Inflammatory macrophage (primary cell): ENCODE measurements at regions not wholly inside any gene's neighbourhood (a gene's known extent, or its start where the extent isn't known, plus 50 kb on each side); places are given as distances from the start of the nearest gene placed in this dataset.

ENCODE experiments used
- DNase-seq, 2 donors: peaks; one replicate each; pipeline ENCODE4 v3.0.0-alpha.2; 2020 to 2022

DNA sequence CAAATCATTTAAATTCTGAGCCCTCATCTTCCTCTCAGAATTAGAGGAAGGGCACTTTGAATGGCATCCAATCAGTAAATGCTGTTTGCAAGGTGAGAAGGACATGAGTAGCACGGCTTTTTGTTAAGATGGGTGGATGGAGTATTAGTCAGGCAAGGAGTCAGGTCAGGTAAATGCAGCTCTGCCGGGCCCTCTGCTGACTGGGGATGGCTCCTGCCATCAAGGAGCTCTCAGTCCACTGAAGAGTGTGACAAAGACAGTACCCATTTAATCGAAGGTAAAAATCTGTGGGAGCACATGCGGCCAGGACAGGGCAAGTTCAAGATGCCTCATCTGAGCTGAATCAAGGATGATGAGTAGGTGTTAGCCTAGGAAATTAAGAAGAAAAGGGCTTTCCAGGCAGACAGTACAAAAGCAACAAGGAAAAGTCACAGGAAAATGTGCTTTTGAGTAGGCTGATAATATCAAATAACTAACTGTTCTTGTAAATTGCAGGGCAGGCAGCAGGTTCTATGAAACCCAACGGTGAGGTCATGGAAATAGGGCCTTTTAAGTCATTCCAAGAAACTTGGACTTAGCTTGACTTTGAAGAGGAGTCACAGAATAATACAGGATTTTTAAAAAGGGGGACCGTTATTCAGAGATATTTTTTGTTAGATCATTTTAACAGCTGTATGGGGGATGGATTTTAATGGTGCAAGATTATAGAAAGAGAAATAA, 670.5 kb upstream of the ARGLU1 start:
- no peak for DNase-seq

DNA sequence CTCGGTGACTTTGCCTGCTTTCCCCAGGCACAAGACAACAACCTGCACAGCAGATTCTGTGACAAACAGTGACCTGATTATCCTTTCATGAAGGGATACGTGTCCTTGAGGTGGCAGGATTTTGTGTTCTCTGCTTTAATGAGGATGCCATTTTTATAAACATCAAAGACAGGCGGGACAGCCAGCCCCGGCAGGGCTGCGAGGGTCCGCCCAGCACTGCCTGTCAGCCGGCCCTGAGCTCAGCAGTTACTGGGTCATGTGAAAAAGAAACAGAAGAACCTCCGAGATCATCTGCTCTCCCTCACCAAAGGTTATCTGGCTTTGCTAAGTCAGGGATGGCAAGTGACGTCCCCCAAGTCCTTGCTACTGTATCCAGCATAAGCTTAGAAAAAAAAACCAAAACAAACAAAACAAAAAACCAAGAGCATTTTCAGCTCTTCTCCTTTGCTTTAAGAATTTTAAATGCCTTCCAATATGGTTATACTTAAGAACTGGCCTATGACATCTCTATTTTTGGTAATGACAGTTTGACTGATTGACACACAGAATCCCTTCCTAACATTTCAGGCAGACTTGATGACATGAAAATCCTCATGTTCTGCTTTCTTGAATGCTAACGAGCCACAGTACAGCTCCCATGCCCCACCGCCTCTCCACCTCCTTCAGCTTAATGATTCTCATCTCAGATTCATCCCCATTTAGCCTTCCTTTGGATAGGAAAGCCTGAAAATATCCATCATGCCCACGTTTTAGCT, 666.6 kb upstream of the ARGLU1 start:
- DNase-seq = no peak

DNA sequence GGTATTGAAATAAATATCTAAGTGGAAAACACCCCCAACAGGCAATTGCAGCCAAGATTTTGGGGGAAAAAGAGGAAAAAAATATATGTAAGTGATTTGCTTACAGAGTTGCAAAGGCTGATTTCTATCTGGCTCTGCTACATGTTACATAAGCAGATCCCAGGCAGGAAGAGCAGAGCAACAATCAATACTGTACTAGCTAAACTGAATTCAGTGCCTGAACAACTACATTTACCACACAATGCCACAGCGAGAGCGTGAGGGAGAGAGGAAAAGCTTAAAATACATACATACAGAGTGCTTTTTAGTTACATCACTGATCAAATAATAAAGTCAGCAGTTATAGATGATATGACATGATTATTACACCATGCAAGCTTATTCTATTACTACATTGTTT, 665.6 kb upstream of the ARGLU1 start:
- no peak for DNase-seq

DNA sequence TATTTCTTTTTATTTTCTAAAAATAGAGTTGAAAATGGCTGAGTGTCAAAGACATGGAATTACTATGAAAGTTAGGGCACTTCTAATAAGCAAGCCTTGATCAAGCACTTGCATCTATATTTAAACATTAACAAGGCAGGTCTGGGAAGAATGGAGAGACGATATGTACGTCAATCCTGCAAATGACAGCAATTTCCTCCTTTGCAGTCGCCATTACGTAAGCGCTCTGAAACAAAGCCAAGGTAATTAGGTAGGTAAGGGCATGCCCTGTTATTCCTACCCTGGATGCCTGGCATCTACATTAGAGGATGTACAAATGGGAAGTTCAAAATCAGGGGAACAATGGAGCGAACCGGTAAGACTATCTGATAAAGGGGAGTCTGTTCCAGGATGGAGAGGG, 664.0 kb upstream of the ARGLU1 start:
- DNase-seq = no peak

DNA sequence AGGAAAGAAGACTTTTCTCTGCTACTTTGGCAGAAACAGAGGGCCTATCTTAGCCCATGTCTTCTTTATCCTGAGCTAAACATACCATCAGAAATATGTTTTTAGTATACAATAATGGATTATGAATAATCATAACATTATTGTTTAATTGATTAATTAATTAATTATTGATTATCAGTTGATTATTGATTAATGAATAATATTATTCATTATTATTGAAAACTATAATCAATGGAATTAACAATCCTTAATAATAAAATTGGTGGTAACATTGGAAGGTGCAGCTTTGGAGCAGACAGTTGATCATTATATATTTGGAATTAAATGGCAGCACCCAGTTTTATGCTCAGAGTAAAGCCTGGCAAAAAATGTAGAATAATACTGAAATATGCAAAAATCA, 655.9 kb upstream of the ARGLU1 start:
- DNase-seq = no peak

DNA sequence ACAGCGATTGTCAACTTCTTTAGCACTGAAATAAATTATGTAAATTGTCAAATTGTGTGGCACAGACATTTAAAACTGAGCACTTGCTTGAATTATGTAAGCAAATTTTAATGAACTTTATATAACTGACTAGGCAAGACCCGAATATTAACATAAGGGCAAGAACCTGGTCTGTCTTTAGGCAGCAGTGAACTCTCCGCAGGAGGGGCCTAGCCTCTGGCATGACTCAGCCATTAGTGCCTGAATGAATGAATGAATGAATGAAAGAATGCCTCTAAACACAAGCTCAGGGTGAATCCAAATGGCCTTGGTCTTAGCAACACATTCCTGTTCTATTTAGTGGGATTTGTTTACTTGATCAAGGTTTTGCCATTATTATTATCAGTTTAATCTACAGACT, 654.7 kb upstream of the ARGLU1 start:
- no peak for DNase-seq

DNA sequence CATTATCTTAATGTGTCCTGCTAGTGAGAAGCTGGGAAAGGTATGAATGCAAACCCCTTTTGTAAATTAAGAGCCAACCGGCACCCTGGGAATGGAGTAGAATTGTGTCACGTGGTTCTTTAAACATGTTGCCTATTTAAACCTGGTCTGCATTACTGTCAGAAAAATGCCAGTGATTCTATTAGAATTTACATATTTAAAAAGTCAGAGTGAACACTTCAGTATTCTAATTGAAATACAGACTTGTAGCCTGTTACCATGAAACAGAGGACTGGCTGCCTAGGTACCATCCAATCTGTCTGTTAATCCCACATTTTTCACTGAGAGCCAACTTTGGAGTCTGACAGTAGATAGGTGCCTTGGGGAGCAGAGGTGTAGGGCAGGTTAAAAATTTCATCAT, 652.3 kb upstream of the ARGLU1 start:
- DNase-seq = no peak

DNA sequence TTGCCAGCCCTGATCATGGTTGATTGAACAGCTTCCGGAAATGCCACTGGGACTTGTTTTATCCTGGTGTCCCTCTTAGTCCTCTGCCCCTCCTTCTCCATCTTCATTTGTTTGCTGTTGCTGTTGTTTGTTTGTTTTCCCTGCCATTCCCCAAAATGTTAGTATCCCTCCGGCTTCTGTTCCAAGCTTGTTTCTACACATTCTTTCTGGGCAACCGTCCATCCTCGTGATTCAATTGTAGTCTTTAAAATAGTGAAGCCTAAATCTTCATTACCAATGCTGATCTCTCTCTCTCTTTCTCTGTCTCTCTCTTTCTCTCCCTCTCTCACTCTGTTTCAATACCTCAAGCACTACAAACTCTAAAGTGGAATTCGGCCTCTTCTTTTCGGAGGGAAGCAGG, 649.3 kb upstream of the ARGLU1 start:
- DNase-seq = no peak

DNA sequence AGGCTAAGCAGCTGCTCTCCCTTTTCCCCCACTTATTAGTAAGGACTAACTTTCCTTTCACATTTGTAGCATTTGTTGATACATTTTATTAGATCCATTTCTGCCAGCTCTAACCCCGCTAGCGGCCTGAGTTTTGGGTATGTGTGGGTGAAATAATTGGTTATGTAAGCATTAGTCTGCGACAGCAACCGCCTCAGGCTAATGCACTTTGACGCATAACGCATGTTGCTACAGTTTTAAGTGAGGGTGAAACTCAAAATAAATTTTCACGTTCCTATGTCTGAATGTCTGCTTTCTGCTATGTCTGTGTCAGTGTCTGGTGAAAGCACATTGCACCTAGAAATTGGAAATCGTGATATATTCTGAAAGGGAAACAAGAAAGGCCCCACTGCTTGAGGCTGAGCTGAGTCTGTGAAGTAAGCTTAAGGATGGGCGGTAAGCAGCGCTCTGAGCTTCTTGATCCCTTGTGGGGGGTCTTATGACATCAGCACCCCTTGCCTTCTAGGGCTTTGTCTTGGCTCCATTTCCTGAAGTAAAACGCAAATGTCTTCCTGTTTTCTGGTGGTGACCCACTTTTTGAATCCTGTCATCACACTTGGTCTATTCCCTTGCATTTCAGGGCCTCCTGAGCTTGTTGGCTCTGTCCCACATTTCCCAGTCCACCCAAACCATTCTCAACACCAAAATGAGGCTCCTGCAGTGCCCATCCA, 648.3 kb upstream of the ARGLU1 start:
- DNase-seq = no peak

DNA sequence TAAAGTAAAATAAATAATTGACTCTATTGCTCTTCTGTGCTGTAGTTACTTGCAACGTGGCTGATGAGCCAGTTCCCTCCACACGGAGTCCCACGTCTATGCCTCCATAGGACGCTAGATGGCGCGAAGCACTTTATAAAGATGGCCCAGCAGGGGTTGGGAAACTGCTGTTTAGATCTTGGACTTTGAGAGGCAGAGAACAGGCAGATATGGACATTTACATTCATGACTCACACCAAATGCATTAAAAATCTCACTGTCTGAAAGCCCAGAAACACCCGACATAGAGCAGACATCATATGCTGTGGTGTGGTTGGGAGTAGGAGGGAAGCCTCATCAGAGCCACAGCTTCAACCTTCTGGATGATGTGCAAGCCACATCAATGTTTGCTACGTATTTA, 643.1 kb upstream of the ARGLU1 start:
- peak; percentile 65 to 70 for DNase-seq

DNA sequence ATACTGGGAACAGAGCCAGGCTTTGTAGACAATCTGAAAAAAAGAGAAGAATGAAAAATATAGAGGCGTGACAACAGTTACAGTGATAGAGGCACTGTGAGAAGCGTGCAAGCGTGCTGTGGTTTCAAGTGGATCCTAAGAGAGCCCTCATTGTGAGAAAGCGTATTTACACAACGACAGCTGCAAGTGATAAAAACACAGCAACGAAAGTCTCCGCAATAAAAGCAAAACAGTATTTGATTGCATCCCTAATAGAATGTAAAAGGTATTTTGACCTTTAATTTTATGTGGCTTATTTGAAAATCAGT, 642.7 kb upstream of the ARGLU1 start:
- DNase-seq = no peak

DNA sequence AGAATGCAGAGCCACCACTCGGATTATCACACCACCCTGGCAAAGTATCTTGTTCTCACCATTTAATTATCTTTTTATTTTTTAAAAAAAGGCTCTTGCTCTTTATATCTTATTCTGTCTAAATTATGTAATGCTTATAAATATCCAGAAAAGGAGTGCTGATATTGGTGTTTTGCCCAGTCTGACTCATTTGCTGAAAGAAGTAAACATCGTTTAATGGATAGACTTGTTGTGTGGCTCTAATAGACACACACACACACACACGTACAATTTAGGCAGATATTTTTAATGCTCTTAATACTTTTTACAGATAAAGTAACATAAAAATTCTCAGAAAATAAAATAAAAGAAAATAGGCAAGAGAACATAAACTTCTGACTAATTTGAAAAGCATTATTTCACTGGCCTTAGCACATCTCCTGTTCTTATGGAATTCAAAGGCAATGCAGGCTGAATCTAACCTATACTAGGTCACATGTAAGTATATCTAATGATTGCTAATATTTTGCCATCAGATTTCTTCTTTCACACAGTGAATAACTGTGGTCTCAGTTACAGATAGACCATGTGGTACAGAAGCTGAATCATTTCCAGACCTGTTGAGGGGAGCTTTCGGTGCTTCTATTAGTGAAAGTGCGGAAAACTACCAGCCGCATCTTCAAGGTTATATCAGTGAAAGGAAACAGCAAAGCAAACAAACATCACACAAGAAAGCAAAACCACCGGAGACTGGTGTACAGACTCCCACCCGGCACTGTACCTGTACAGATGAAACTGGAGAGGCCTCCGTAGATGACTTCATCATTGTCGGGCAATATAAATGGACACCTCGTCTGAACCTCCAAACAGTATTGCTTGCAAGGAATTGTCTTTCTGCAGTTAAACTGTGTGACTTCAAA, 642.1 kb upstream of the ARGLU1 start:
- no peak for DNase-seq

DNA sequence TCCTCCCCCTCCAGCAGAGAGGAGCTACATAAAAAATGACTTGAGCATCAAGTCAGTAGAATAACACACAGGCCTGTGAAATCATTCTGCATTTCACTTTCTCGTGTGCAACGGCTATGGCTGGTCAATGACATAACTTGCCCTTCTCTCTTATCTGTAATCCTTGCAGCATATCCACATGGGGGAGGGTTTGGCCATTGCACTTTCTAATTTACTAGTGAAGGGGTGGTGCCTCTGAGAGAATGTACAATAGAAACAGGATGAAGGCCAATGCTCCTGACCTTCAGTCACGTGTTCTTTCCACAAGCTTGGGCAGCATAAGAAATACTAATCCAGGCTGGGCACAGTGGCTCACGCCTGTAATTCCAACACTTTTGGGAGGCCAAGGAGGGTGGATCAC, 641.0 kb upstream of the ARGLU1 start:
- no peak for DNase-seq

DNA sequence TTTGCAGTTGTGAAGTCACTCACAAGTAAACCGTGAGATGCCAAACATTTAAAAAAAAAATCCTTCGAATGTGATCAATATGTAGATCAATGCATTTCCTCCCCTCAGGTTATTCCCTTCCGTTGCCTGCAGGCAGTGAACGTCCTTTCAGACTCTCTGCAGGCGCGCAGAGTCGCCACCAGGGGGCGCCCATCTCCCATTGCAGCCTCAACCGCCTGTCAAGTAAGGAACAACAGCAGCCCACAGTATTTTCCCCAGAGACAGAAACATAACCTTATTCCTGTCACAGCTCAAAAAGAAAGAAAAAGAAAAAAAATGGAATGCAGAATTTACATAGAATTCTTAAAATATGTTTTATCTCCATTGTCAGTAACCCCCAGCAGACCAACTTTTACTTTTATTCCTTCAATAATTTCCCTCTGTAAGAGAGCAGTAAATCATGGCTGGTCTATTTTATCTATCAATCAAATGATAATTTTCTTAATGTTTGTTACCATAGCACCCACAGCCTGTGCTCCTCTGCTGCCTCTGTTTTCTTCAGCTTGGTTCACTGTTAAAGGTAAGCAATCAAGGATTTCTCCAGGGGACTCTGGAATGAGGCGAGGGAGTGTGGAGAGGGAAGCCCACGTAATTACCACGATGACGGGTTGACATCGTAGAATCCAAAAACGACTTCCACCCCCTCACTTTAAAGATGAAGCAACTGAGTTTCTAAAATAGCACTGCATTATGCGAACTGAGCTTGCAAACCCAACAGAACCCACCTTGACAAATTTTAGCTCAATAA, 637.6 kb upstream of the ARGLU1 start:
- peak; percentile 44 to 65 for DNase-seq

DNA sequence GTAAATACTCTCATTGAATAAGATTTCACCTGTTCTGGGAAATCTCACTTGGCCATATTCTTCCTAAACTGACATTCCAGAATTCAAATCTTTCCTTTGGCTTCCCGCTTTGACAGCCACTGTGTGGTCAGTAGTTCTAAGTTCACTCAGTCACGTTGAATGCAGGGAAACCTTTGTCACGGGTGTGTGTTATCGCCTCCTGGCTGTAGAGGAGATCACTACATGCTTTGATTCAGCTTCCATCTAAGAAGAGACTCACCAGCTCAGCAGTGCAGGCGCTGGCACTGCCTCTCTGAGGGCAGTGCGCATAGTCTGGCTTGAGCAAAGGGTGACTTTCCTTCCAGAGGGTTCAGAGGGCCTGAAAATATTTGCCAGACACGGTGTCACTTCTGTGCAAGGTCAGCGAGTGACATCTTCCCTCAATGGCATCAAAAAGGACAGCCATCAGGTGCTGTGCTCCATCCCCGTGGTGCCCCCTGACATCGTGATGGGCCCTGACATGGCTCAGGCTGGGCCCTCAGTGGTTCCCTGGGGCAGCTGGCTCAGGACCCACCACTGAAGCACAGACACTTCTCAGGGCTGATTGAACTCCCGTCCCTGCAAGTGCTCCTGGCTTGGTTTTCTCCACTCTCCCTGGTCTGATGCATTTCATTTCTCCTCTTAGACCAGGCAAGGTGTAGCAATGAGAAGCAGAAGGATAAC, 635.4 kb upstream of the ARGLU1 start:
- no peak for DNase-seq

DNA sequence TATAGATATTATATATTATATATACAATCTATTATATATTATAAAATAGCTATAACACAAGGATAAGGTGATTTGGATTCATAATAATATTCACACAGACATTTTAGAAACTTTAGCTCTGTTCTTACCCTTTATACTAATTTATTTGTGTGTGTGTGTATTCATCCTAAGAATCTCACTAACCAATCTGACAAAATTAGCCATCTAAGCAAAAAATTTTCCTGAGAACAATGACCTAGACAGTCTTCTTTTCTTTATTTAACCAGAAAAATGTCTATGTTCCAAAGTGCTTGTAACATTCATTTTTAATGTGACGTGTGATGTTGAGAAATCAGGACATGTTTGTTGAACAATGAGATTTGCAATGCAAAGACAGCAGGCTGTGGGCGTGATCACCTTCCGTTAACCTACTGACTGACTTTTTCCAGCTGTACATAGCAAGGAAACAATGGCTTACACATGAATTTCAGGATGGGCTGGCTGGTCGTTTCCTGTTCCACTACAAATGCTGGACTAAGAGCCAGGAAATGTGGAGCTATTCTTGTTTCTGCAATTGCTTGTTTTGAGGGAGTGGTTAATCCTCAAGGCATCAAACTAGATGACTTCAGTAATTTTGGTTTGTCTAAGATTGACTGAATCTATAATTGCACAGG, 634.6 kb upstream of the ARGLU1 start:
- no peak for DNase-seq

DNA sequence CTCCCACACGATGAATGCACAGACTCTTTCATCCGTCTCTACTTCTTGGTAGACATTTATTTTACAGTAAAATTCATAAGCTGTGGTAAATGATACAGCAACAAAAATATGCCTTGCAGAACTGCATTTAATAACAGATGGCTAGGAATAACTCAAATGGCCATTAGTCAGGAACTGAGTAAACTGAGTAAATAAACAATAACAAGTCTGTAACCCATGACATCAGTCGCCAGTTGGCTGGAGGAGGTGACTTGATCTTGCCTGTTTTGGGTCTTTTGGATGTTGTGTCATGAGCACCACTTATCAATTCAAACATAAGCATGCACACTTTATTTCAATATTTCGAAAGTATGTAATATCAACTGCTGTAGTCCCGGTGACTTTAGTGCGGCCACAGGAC, 632.6 kb upstream of the ARGLU1 start:
- DNase-seq = no peak

DNA sequence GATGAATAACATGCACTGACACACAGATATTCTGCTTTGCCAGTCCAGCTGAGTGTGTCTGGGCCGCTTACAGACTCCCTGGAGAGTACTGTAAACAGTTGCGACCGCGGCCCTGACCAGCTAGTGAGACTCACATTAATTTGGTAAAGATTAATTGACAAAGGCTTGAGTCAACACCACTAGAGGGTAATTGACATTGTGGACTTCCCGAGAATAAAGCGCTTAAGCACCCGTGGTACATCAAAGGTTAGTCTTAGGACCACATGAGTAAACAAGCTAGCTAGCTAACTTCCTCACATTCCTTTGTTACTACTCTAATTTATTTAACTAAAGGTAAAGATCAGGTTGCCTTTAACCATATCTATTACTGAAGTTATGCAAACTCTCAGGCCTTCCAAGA, 624.4 kb upstream of the ARGLU1 start:
- no peak for DNase-seq

DNA sequence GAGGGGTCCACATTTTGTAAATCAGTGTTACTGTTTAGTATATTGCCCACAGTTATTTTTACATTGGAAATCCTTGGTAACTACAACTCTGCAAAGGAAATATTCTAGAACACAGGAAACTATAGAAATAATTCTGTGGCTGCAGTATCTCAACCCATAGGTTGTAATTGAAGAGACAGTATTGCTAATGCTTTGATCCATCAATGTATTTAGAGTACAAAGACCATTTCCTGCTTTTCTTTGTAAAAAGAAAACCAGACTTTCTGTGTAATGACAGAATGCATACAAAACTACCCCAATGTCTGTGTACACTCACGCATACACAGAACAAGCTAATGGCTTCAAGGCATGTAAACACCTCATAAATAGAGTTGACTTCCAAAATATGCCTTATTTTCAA, 622.1 kb upstream of the ARGLU1 start:
- DNase-seq = no peak

DNA sequence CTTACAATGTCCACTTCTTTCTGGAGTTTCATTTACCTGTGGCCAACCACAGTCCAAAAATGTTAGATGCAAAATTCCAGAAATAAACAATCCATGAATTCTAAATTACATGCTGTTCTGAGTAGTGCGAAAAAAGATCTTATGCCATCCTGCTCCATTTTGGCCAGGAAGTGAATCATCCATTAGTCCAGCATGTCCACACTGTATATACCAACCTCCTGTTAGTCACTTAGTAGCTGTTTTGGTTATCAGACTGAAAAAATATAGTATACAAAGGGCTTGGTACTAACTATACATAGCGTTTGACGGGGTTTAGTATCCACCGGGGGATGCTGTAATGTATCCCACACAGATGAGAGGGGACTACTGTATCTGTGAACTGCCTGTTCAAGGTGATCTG, 618.0 kb upstream of the ARGLU1 start:
- DNase-seq = no peak
